ENCODE measurements at regions not wholly inside any gene's neighbourhood (a gene's known extent, or its start where the extent isn't known, plus 50 kb on each side); places are given as distances from the start of the nearest gene placed in this dataset.
A peak's percentile ranks its signal among the peaks of the same experiment; 100 is the strongest.

- no peak for DNase-seq (ENCODE audit: low read depth in 2 of 2)
- Histone ChIP-seq H3K27ac (ENCODE audit: insufficient read depth, low read length) (no peak overlapping the region), H4K20me1 (ENCODE audit: control insufficient read depth, extremely low read depth, insufficient read depth, low read length) (no peaks in the 10 kb centered on the region), H3K9ac (ENCODE audit: insufficient read depth, low read length) (no peak overlapping the region), H3K27me3 (ENCODE audit: control insufficient read depth, insufficient read depth, low read length) (no peaks in the 10 kb centered on the region), H3K9me3 (ENCODE audit: control insufficient read depth, insufficient read depth, low read depth, low read length) (no peaks in the 10 kb centered on the region), H3K4me1 (ENCODE audit: control insufficient read depth, extremely low read depth, insufficient read depth, low read length) (no peaks in the 10 kb centered on the region), H3K79me2 (ENCODE audit: control insufficient read depth, insufficient read depth, low read length) (no peaks in the 10 kb centered on the region), H2AFZ (ENCODE audit: low read length) (no peak overlapping the region), H3K36me3 (ENCODE audit: control insufficient read depth, insufficient read depth, low read length) (no peaks in the 10 kb centered on the region), H3K4me2 (ENCODE audit: extremely low read depth, insufficient read depth, low read length) (no peak overlapping the region), H3K4me3 (replicated peaks in 1 of 4; ENCODE audit: control extremely low read depth in 1 of 4, insufficient read depth in 1 of 4, low read depth in 3 of 4, low read length in 4 of 4) (no peak overlapping the region)
- TF ChIP-seq, protein P1, sequence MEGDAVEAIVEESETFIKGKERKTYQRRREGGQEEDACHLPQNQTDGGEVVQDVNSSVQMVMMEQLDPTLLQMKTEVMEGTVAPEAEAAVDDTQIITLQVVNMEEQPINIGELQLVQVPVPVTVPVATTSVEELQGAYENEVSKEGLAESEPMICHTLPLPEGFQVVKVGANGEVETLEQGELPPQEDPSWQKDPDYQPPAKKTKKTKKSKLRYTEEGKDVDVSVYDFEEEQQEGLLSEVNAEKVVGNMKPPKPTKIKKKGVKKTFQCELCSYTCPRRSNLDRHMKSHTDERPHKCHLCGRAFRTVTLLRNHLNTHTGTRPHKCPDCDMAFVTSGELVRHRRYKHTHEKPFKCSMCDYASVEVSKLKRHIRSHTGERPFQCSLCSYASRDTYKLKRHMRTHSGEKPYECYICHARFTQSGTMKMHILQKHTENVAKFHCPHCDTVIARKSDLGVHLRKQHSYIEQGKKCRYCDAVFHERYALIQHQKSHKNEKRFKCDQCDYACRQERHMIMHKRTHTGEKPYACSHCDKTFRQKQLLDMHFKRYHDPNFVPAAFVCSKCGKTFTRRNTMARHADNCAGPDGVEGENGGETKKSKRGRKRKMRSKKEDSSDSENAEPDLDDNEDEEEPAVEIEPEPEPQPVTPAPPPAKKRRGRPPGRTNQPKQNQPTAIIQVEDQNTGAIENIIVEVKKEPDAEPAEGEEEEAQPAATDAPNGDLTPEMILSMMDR (conservative IDR thresholded peaks at IDR 0.05 in 1 of 2, IDR thresholded peaks at IDR 0.05 in 1 of 2; ENCODE audit: low read depth in 1 of 2, low read length in 2 of 2): no peak
- no peak for TF ChIP-seq EZH2 (IDR thresholded peaks at IDR 0.05; ENCODE audit: low read length, missing control alignments)
Observed at GRCh38 chr2:196584903-196585302, 54.6 kb upstream of the CCDC150 start.

- no peak for TF ChIP-seq EZH2 (IDR thresholded peaks at IDR 0.05; ENCODE audit: low read length, missing control alignments)
- TF ChIP-seq, protein P1 (conservative IDR thresholded peaks at IDR 0.05 in 1 of 2, IDR thresholded peaks at IDR 0.05 in 1 of 2; ENCODE audit: low read depth in 1 of 2, low read length in 2 of 2): no peak
Observed at GRCh38 chr2:196586511-196586991, 53.0 kb upstream of the CCDC150 start.

GRCh38 chr2:196587056-196587455, 52.5 kb upstream of the CCDC150 start:
- H3K9me3 ChIP-seq (ENCODE audit: control insufficient read depth, insufficient read depth, low read depth, low read length): no peaks in the 10 kb centered on the region
- peaks cover 5% of the 10 kb centered on the region for H3K27me3 ChIP-seq (ENCODE audit: control insufficient read depth, insufficient read depth, low read length)
- no peak for TF ChIP-seq EZH2 (IDR thresholded peaks at IDR 0.05; ENCODE audit: low read length, missing control alignments)
- no peaks in the 10 kb centered on the region for H4K20me1 ChIP-seq (ENCODE audit: control insufficient read depth, extremely low read depth, insufficient read depth, low read length)
- no peak for DNase-seq (ENCODE audit: low read depth in 2 of 2)
- no peak overlapping the region for H3K9ac ChIP-seq (ENCODE audit: insufficient read depth, low read length)
- no peak overlapping the region for H2AFZ ChIP-seq (ENCODE audit: low read length)
- H3K4me3 ChIP-seq (replicated peaks in 1 of 4; ENCODE audit: control extremely low read depth in 1 of 4, insufficient read depth in 1 of 4, low read depth in 3 of 4, low read length in 4 of 4): no peak overlapping the region
- no peak overlapping the region for H3K27ac ChIP-seq (ENCODE audit: insufficient read depth, low read length)
- no peaks in the 10 kb centered on the region for H3K4me1 ChIP-seq (ENCODE audit: control insufficient read depth, extremely low read depth, insufficient read depth, low read length)
- no peaks in the 10 kb centered on the region for H3K79me2 ChIP-seq (ENCODE audit: control insufficient read depth, insufficient read depth, low read length)
- no peaks in the 10 kb centered on the region for H3K36me3 ChIP-seq (ENCODE audit: control insufficient read depth, insufficient read depth, low read length)
- H3K4me2 ChIP-seq (ENCODE audit: extremely low read depth, insufficient read depth, low read length): no peak overlapping the region

More at GRCh38 chr2:196586511-196586991, 53.0 kb upstream of the CCDC150 start:
- H3K4me2 ChIP-seq (ENCODE audit: extremely low read depth, insufficient read depth, low read length): no peak overlapping the region
- peaks cover 5% of the 10 kb centered on the region for H3K27me3 ChIP-seq (ENCODE audit: control insufficient read depth, insufficient read depth, low read length)
- H3K4me3 ChIP-seq (replicated peaks in 1 of 4; ENCODE audit: control extremely low read depth in 1 of 4, insufficient read depth in 1 of 4, low read depth in 3 of 4, low read length in 4 of 4): no peak overlapping the region
- no peaks in the 10 kb centered on the region for H3K36me3 ChIP-seq (ENCODE audit: control insufficient read depth, insufficient read depth, low read length)
- H3K4me1 ChIP-seq (ENCODE audit: control insufficient read depth, extremely low read depth, insufficient read depth, low read length): no peaks in the 10 kb centered on the region
- H3K79me2 ChIP-seq (ENCODE audit: control insufficient read depth, insufficient read depth, low read length): no peaks in the 10 kb centered on the region
- peak; percentile 76 to 88 for DNase-seq (ENCODE audit: low read depth in 2 of 2)
- no peaks in the 10 kb centered on the region for H4K20me1 ChIP-seq (ENCODE audit: control insufficient read depth, extremely low read depth, insufficient read depth, low read length)
- H3K27ac ChIP-seq (ENCODE audit: insufficient read depth, low read length): no peak overlapping the region
- H3K9me3 ChIP-seq (ENCODE audit: control insufficient read depth, insufficient read depth, low read depth, low read length): no peaks in the 10 kb centered on the region
- H2AFZ ChIP-seq (ENCODE audit: low read length): no peak overlapping the region
- no peak overlapping the region for H3K9ac ChIP-seq (ENCODE audit: insufficient read depth, low read length)
